Lung (tissue), 11 donors: ENCODE measurements at regions not wholly inside any gene's neighbourhood (a gene's known extent, or its start where the extent isn't known, plus 50 kb on each side); places are given as distances from the start of the nearest gene placed in this dataset.

Experiments
- ATAC-seq: fragments of 200-7000 bp; cut with Tn5 transposase; one replicate; pipeline ENCODE4 v1.9.1; 2020; ENCODE audit warnings: moderate number of reproducible peaks; ENCODE audit not compliant: insufficient read depth, low FRiP score
- DNase-seq, 3 donors: peaks; one replicate each; pipeline ENCODE4 v3.0.0-alpha.2; 2013 to 2017
- H3K27ac ChIP-seq, 2 donors: one replicate each; pipeline ENCODE4 v1.5.1; 2013; ENCODE audit warnings: mild to moderate bottlenecking in 2 of 2, moderate library complexity in 2 of 2, control low read depth in 1 of 2, inconsistent platforms in 1 of 2, low read depth in 1 of 2, low read length in 1 of 2
- H3K27me3 ChIP-seq, 3 donors: one replicate each; pipeline ENCODE4 v1.5.1; 2013; ENCODE audit warnings: low read length in 2 of 3; ENCODE audit not compliant: control insufficient read depth in 3 of 3, insufficient read depth in 3 of 3
- H3K36me3 ChIP-seq, 4 donors: one replicate each; pipeline ENCODE4 v1.5.1; 2013; ENCODE audit warnings: low read length in 4 of 4, mild to moderate bottlenecking in 1 of 4, moderate library complexity in 1 of 4; ENCODE audit not compliant: control insufficient read depth in 4 of 4, insufficient read depth in 4 of 4
- H3K4me1 ChIP-seq, 5 donors: one replicate each; pipeline ENCODE4 v1.5.1; 2013; ENCODE audit warnings: low read length in 5 of 5, mild to moderate bottlenecking in 2 of 5, moderate library complexity in 1 of 5; ENCODE audit not compliant: control insufficient read depth in 5 of 5, insufficient read depth in 5 of 5
- H3K4me3 ChIP-seq: one replicate; pipeline ENCODE4 v1.5.1; 2013; ENCODE audit warnings: mild to moderate bottlenecking, control low read depth, moderate library complexity
- H3K9ac ChIP-seq, 2 donors: one replicate each; pipeline ENCODE4 v1.5.1; 2013; ENCODE audit warnings: low read length in 2 of 2, control low read depth in 1 of 2; ENCODE audit not compliant: insufficient read depth in 1 of 2
- H3K9me3 ChIP-seq, 4 donors: one replicate each; pipeline ENCODE4 v1.5.1; 2013; ENCODE audit warnings: low read length in 3 of 4, mild to moderate bottlenecking in 1 of 4, moderate library complexity in 1 of 4; ENCODE audit not compliant: control insufficient read depth in 4 of 4, insufficient read depth in 3 of 4
- WGBS, 2 donors: extraction: QIAGEN DNeasy Blood & Tissue Kit; methylation state at CpG; one replicate each; pipeline ENCODE4 v1.1.7; 2013; 5-methylcytosine and 5-hydroxymethylcytosine counted together
- TF ChIP-seq, protein P1 (sequence below): IDR thresholded peaks from 2 replicates; pipeline ENCODE4 v1.5.1; 2012; ENCODE audit warnings: mild to moderate bottlenecking; ENCODE audit errors: control extremely low read depth, extremely low read depth
- donor health status: control.
- donor health status: control.
- donor health status: Bipolar disorder and iron deficiency.
- donor health status: healthy.
- donor health status: DM: yes; HTN: yes; CAD: no.

DNA sequence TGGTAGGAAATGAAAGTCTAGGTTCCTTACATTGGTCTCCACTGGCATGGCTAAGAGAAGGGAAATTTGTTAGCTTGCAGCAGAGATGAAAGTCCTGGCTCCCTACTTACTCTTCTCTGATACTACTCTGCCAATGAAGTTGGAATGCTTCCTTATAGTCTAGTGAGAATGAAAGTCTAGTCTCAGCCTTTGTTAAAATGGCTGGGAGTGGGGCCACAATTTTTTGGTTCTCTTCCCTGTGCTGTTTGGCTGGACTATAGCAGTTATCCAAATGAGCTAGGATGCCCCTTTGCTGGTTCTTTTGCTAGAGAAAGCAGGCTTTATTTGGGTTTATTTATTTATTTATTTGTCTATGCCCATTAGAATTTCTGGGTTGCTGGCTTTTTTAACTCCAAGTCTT is 414.3 kb downstream of the AASDHPPT start:
- no peak for ATAC-seq
- TF ChIP-seq, protein P1, sequence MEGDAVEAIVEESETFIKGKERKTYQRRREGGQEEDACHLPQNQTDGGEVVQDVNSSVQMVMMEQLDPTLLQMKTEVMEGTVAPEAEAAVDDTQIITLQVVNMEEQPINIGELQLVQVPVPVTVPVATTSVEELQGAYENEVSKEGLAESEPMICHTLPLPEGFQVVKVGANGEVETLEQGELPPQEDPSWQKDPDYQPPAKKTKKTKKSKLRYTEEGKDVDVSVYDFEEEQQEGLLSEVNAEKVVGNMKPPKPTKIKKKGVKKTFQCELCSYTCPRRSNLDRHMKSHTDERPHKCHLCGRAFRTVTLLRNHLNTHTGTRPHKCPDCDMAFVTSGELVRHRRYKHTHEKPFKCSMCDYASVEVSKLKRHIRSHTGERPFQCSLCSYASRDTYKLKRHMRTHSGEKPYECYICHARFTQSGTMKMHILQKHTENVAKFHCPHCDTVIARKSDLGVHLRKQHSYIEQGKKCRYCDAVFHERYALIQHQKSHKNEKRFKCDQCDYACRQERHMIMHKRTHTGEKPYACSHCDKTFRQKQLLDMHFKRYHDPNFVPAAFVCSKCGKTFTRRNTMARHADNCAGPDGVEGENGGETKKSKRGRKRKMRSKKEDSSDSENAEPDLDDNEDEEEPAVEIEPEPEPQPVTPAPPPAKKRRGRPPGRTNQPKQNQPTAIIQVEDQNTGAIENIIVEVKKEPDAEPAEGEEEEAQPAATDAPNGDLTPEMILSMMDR: no peak
- no peaks in the 10 kb centered on the region for H3K4me1 ChIP-seq
- no peaks in the 10 kb centered on the region for H3K9me3 ChIP-seq
- no peak overlapping the region for H3K4me3 ChIP-seq
- no peak overlapping the region for H3K9ac ChIP-seq
- H3K36me3 ChIP-seq: no peaks in the 10 kb centered on the region
- DNase-seq: no peak
- no peak overlapping the region for H3K27ac ChIP-seq
- no peaks in the 10 kb centered on the region for H3K27me3 ChIP-seq

DNA sequence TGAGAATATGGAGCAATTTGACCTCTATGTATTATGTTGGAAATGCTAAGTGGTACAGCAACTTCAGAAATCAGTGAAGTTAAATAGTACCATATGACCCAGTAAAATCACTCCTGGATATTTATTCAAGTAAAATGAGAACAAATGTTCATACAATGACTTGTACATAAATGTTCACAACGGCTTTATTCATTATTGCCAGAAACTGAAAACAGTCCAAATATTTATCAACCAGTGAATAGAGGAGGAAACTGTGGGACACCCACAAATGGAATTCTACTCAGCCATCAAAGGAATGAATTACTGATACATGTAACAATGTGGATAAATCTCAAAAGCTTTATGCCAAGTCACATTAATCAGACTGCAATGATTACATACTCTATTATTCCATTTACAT is 416.3 kb downstream of the AASDHPPT start:
- 28 to 64% methylated on average over 1 of the region's 1 CpG for WGBS, 2 donors
- Histone ChIP-seq H3K9me3 (no peaks in the 10 kb centered on the region), H3K36me3 (no peaks in the 10 kb centered on the region), H3K9ac (no peak overlapping the region), H3K27me3 (no peaks in the 10 kb centered on the region), H3K4me1 (no peaks in the 10 kb centered on the region), H3K4me3 (no peak overlapping the region), H3K27ac (no peak overlapping the region)
- ATAC-seq (no peak), DNase-seq (peak in 2 of 3 donors; percentile 26 to 32)
- TF ChIP-seq, protein P1: no peak

- H3K27me3 ChIP-seq: no peaks in the 10 kb centered on the region
- DNase-seq: no peak
- H3K27ac ChIP-seq: no peak overlapping the region
- no peaks in the 10 kb centered on the region for H3K36me3 ChIP-seq
- no peaks in the 10 kb centered on the region for H3K4me1 ChIP-seq
- H3K4me3 ChIP-seq: no peak overlapping the region
- TF ChIP-seq, protein P1: no peak
- H3K9ac ChIP-seq: no peak overlapping the region
- ATAC-seq: no peak
- H3K9me3 ChIP-seq: no peaks in the 10 kb centered on the region
Observed at GRCh38 chr11:106495046-106495445, 417.6 kb downstream of the AASDHPPT start.

- H3K36me3 ChIP-seq: no peaks in the 10 kb centered on the region
- H3K27me3 ChIP-seq: no peaks in the 10 kb centered on the region
- H3K9me3 ChIP-seq: no peaks in the 10 kb centered on the region
- H3K27ac ChIP-seq: no peak overlapping the region
- no peak overlapping the region for H3K9ac ChIP-seq
- ATAC-seq (no peak), DNase-seq (no peak)
- no peak overlapping the region for H3K4me3 ChIP-seq
- TF ChIP-seq, protein P1: no peak
- WGBS, 2 donors: 75 to 78% methylated on average over 2 of the region's 2 CpGs
- H3K4me1 ChIP-seq: no peaks in the 10 kb centered on the region
Observed at GRCh38 chr11:106496677-106497076, 419.2 kb downstream of the AASDHPPT start.
